GM12892 (cell line): ENCODE measurements at regions not wholly inside any gene's neighbourhood (a gene's known extent, or its start where the extent isn't known, plus 50 kb on each side); places are given as distances from the start of the nearest gene placed in this dataset.

Source experiments
- POLR2A ChIP-seq: IDR thresholded peaks from 2 replicates; pipeline ENCODE4 v1.6.1; 2011; ENCODE audit warnings: low read depth, low read length, control low read depth
- POLR2AphosphoS5 ChIP-seq: IDR thresholded peaks from 2 replicates; pipeline ENCODE4 v1.6.1; 2011; ENCODE audit warnings: low read depth, low read length, control low read depth
- TAF1 ChIP-seq: IDR thresholded peaks from 2 replicates; pipeline ENCODE4 v1.6.1; 2011; ENCODE audit warnings: low read depth, mild to moderate bottlenecking, control low read depth, low read length, borderline replicate concordance

DNA sequence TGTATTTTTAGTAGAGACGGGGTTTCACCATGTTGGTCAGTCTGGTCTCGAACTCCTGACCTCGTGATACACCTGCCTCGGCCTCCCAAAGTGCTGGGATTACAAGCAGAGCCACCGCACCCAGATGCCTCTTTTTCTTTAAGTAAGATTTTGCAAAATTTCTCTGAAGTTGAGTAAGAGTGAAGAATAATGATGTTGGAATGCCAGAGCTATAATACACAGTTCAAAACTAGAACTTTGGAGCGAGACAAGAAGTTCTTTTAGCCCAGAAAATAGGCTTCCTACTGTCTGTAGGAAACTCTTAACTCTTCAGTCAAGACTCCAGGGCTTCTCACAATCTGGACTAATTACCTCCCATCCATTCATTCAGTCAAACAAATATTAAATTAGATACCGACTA, 51.4 kb downstream of the MARCHF4 start:
- no peak for TF ChIP-seq TAF1
- no peak for TF ChIP-seq POLR2AphosphoS5
- no peak for TF ChIP-seq POLR2A
